Gastrocnemius medialis (tissue), 4 donors: ENCODE measurements at regions not wholly inside any gene's neighbourhood (a gene's known extent, or its start where the extent isn't known, plus 50 kb on each side); places are given as distances from the start of the nearest gene placed in this dataset.

ENCODE experiments used
- POLR2A ChIP-seq, 2 donors: fragments of 450-650 bp; IDR thresholded peaks; one replicate each; pipeline ENCODE4 v1.6.1; 2017; ENCODE audit warnings: antibody characterized with exemption in 2 of 2, mild to moderate bottlenecking in 2 of 2, moderate library complexity in 2 of 2
- TF ChIP-seq, protein P1 (sequence below), 5 experiments: fragments of 450-650 bp in 3 of 5; fragments of 200-600 bp in 2 of 5; sonication (generic) in 2 of 5; IDR thresholded peaks in 4 of 5; conservative IDR thresholded peaks in 1 of 5; 1 replicate in 4 of 5; 2 replicates in 1 of 5; pipeline ENCODE4 v1.5.1; 2016 to 2019; ENCODE audit warnings: antibody characterized with exemption in 5 of 5, mild to moderate bottlenecking in 3 of 5, moderate library complexity in 3 of 5

DNA sequence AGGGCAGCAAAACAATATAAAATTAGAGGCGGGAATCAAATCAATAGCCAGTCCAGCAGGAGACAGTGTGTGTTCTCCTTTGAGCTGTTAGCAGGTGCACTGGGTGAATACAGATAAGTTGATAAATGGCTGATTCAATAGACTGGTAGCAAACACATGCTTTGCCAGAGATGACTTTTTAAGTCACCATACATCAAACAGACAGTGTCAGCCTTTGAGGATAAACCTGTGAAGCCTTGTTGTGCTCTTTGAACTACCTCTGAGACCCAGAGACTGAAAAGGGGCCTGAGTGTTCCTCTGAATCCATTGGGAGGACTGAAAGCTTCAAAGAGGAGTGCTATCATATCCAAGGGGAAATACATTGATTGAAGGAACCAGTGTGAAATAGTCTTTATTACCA is 301.9 kb downstream of the RASEF start:
- TF ChIP-seq, protein P1, sequence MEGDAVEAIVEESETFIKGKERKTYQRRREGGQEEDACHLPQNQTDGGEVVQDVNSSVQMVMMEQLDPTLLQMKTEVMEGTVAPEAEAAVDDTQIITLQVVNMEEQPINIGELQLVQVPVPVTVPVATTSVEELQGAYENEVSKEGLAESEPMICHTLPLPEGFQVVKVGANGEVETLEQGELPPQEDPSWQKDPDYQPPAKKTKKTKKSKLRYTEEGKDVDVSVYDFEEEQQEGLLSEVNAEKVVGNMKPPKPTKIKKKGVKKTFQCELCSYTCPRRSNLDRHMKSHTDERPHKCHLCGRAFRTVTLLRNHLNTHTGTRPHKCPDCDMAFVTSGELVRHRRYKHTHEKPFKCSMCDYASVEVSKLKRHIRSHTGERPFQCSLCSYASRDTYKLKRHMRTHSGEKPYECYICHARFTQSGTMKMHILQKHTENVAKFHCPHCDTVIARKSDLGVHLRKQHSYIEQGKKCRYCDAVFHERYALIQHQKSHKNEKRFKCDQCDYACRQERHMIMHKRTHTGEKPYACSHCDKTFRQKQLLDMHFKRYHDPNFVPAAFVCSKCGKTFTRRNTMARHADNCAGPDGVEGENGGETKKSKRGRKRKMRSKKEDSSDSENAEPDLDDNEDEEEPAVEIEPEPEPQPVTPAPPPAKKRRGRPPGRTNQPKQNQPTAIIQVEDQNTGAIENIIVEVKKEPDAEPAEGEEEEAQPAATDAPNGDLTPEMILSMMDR (IDR thresholded peaks at IDR 0.05 in 4 of 5, conservative IDR thresholded peaks at IDR 0.05 in 1 of 5), result no peak
- TF ChIP-seq POLR2A (IDR thresholded peaks at IDR 0.05), result no peak
